H1 (cell line): ENCODE measurements at regions not wholly inside any gene's neighbourhood (a gene's known extent, or its start where the extent isn't known, plus 50 kb on each side); places are given as distances from the start of the nearest gene placed in this dataset.

ENCODE experiments used
- CTCF ChIA-PET: fragments of 300-600 bp; sonication (Branson Sonifier 250); formaldehyde crosslinking; loops from one replicate; lab custom pipeline; 2021; ENCODE audit not compliant: partially characterized antibody; lab: Charles Lee
- POLR2A ChIA-PET: fragments of 300-600 bp; sonication (Branson Sonifier 250); formaldehyde crosslinking; loops from one replicate; lab custom pipeline; 2021; ENCODE audit warnings: inconsistent platforms; ENCODE audit not compliant: partially characterized antibody; lab: Charles Lee
- DNase-seq, 2 experiments: peaks; one replicate each; pipeline versions ENCODE4 v3.0.0 to v3.0.0-alpha.2; 2010 to 2022; ENCODE audit warnings: low spot score in 2 of 2, low read depth in 1 of 2, mixed read lengths in 1 of 2
- FAIRE-seq: peaks from 2 replicates; lab custom pipeline; 2011; peaks lifted over from hg19 to GRCh38; lab: Jason Lieb, UNC
- H2AFZ ChIP-seq: 2 replicates; pipeline ENCODE4 v1.8.1; 2012; ENCODE audit warnings: low read length, inconsistent platforms
- H2AK5ac ChIP-seq: 2 replicates; pipeline ENCODE4 v1.6.1; 2013; ENCODE audit warnings: low read depth, low read length
- H2BK120ac ChIP-seq: replicated peaks from 2 replicates; pipeline ENCODE3; 2013; ENCODE audit warnings: low read depth, low read length, inconsistent platforms
- H2BK12ac ChIP-seq: 2 replicates; pipeline ENCODE4 v1.6.1; 2013; ENCODE audit warnings: low read depth, low read length
- H2BK15ac ChIP-seq: 2 replicates; pipeline ENCODE4 v1.6.1; 2013; ENCODE audit warnings: low read length
- H2BK20ac ChIP-seq: 2 replicates; pipeline ENCODE4 v1.6.1; 2013; ENCODE audit warnings: low read length
- H2BK5ac ChIP-seq: 2 replicates; pipeline ENCODE4 v1.6.1; 2013; ENCODE audit warnings: low read depth, low read length
- H3K14ac ChIP-seq: 2 replicates; pipeline ENCODE4 v1.6.1; 2013; ENCODE audit warnings: inconsistent platforms; ENCODE audit not compliant: insufficient read length
- H3K18ac ChIP-seq: 2 replicates; pipeline ENCODE4 v1.6.1; 2013; ENCODE audit warnings: low read length; ENCODE audit errors: extremely low read depth
- H3K23ac ChIP-seq: 2 replicates; pipeline ENCODE4 v1.6.1; 2013; ENCODE audit warnings: inconsistent platforms; ENCODE audit not compliant: insufficient read length
- H3K23me2 ChIP-seq: 2 replicates; pipeline ENCODE4 v1.6.1; 2013; ENCODE audit warnings: low read depth, low read length
- H3K27ac ChIP-seq: 2 replicates; pipeline ENCODE4 v1.6.1; 2011; ENCODE audit warnings: low read depth, low read length, inconsistent platforms
- H3K27me3 ChIP-seq, 4 experiments: replicated peaks in 1 of 4; 1 replicate in 1 of 4; 2 replicates in 3 of 4; pipeline versions ENCODE4 v1.6.1 to v1.8.1; 2011 to 2013; ENCODE audit warnings: low read length in 3 of 4, mild to moderate bottlenecking in 3 of 4, inconsistent platforms in 2 of 4, mixed read lengths in 2 of 4, moderate library complexity in 1 of 4; ENCODE audit not compliant: control insufficient read depth in 3 of 4, insufficient read depth in 3 of 4; ENCODE audit errors: extremely low read depth in 1 of 4
- H3K36me3 ChIP-seq, 4 experiments: 2 replicates each; pipeline versions ENCODE4 v1.6.1 to v1.8.1; 2011 to 2013; ENCODE audit warnings: mild to moderate bottlenecking in 4 of 4, low read length in 3 of 4, moderate library complexity in 2 of 4, control low read depth in 1 of 4, inconsistent platforms in 1 of 4; ENCODE audit not compliant: insufficient read depth in 4 of 4, control insufficient read depth in 2 of 4
- H3K4ac ChIP-seq: replicated peaks from 2 replicates; pipeline ENCODE3; 2013; ENCODE audit warnings: low read length, low read depth, mixed read lengths, inconsistent platforms; ENCODE audit not compliant: insufficient read length
- H3K4me1 ChIP-seq, 4 experiments: replicated peaks in 1 of 4; 1 replicate in 1 of 4; 2 replicates in 3 of 4; pipeline versions ENCODE4 v1.6.1 to v1.8.1; 2011 to 2013; ENCODE audit warnings: low read length in 3 of 4, inconsistent platforms in 2 of 4, mixed read lengths in 1 of 4; ENCODE audit not compliant: insufficient read depth in 4 of 4, control insufficient read depth in 3 of 4
- H3K4me2 ChIP-seq, 2 experiments: 2 replicates each; pipeline versions ENCODE4 v1.6.1 to v1.8.1; 2011 to 2013; ENCODE audit warnings: low read depth in 2 of 2, low read length in 2 of 2, control low read depth in 1 of 2, inconsistent platforms in 1 of 2, mild to moderate bottlenecking in 1 of 2; ENCODE audit not compliant: insufficient read depth in 1 of 2
- H3K4me3 ChIP-seq, 4 experiments: fragments of 200-600, 300-600 bp in 1 of 4; sonication (generic), shearing (Covaris generic), sonication (Bioruptor Twin) in 1 of 4; 2 replicates each; pipeline versions ENCODE4 v1.5.1 to v1.8.1; 2011 to 2016; ENCODE audit warnings: low read length in 4 of 4, low read depth in 3 of 4, control low read depth in 2 of 4, inconsistent platforms in 2 of 4, mild to moderate bottlenecking in 2 of 4, mixed read lengths in 1 of 4, moderate library complexity in 1 of 4; ENCODE audit not compliant: insufficient read depth in 2 of 4; ENCODE audit errors: extremely low read depth in 1 of 4
- H3K56ac ChIP-seq: replicated peaks from 2 replicates; pipeline ENCODE3; 2013; ENCODE audit warnings: low read depth, mild to moderate bottlenecking, mixed read lengths, low read length, inconsistent platforms; ENCODE audit not compliant: insufficient read length
- H3K79me1 ChIP-seq: 2 replicates; pipeline ENCODE4 v1.6.1; 2013; ENCODE audit warnings: low read depth, low read length, control low read depth
- H3K79me2 ChIP-seq, 2 experiments: 2 replicates each; pipeline versions ENCODE4 v1.6.1 to v1.8.1; 2012 to 2013; ENCODE audit warnings: low read length in 2 of 2, mild to moderate bottlenecking in 2 of 2, inconsistent platforms in 1 of 2; ENCODE audit not compliant: insufficient read depth in 2 of 2, control insufficient read depth in 1 of 2
- H3K9ac ChIP-seq, 4 experiments: replicated peaks in 1 of 4; 1 replicate in 1 of 4; 2 replicates in 3 of 4; pipeline versions ENCODE4 v1.6.1 to v1.8.1; 2011 to 2013; ENCODE audit warnings: low read depth in 3 of 4, low read length in 3 of 4, control low read depth in 2 of 4, mild to moderate bottlenecking in 2 of 4, moderate library complexity in 2 of 4, inconsistent platforms in 1 of 4; ENCODE audit errors: extremely low read depth in 1 of 4
- H3K9me3 ChIP-seq, 2 experiments: 2 replicates each; pipeline versions ENCODE4 v1.6.1 to v1.8.1; 2012 to 2013; ENCODE audit warnings: mild to moderate bottlenecking in 2 of 2, moderate library complexity in 2 of 2, control low read depth in 1 of 2, inconsistent platforms in 1 of 2, low read depth in 1 of 2, low read length in 1 of 2, mixed read lengths in 1 of 2; ENCODE audit not compliant: insufficient read depth in 2 of 2
- H4K20me1 ChIP-seq, 2 experiments: replicated peaks in 1 of 2; 2 replicates each; pipeline versions ENCODE3 to v1.8.1; 2011 to 2013; ENCODE audit warnings: inconsistent platforms in 2 of 2, low read length in 2 of 2, mild to moderate bottlenecking in 1 of 2; ENCODE audit not compliant: insufficient read depth in 2 of 2, control insufficient read depth in 1 of 2
- H4K5ac ChIP-seq: 2 replicates; pipeline ENCODE4 v1.6.1; 2013; ENCODE audit warnings: low read length, low read depth, mixed read lengths, inconsistent platforms; ENCODE audit not compliant: insufficient read length
- H4K8ac ChIP-seq: 2 replicates; pipeline ENCODE4 v1.8.0; 2013; ENCODE audit warnings: mild to moderate bottlenecking, moderate library complexity, low read length, inconsistent platforms; ENCODE audit not compliant: insufficient read depth; ENCODE audit errors: extremely low read depth
- H4K91ac ChIP-seq: replicated peaks from 2 replicates; pipeline ENCODE3; 2013; ENCODE audit warnings: low read length, mixed read lengths, inconsistent platforms; ENCODE audit not compliant: insufficient read length
- CTCF ChIP-seq, 3 experiments: IDR thresholded peaks; 1 replicate in 2 of 3; 2 replicates in 1 of 3; pipeline versions ENCODE4 v1.5.1 to v1.6.1; 2011; ENCODE audit warnings: low read length in 3 of 3, mild to moderate bottlenecking in 3 of 3, inconsistent platforms in 2 of 3, low read depth in 1 of 3, moderate library complexity in 1 of 3; ENCODE audit not compliant: insufficient read depth in 1 of 3; ENCODE audit errors: control extremely low read depth in 1 of 3
- GABPA ChIP-seq: IDR thresholded peaks from 2 replicates; pipeline ENCODE4 v1.6.1; 2011; ENCODE audit warnings: mild to moderate bottlenecking, low read length, moderate library complexity, borderline replicate concordance; ENCODE audit not compliant: insufficient read depth
- MAFK ChIP-seq: IDR thresholded peaks from 2 replicates; pipeline ENCODE4 v1.6.1; 2012; ENCODE audit warnings: low read depth, mild to moderate bottlenecking, improper control_type of control experiment, low read length
- RAD21 ChIP-seq, 2 experiments: IDR thresholded peaks in 1 of 2; conservative IDR thresholded peaks in 1 of 2; 2 replicates each; pipeline ENCODE4 v1.6.1; 2011; ENCODE audit warnings: low read depth in 2 of 2, low read length in 2 of 2, improper control_type of control experiment in 1 of 2, inconsistent platforms in 1 of 2, mild to moderate bottlenecking in 1 of 2, moderate library complexity in 1 of 2
- TEAD4 ChIP-seq: IDR thresholded peaks from 2 replicates; pipeline ENCODE4 v1.6.1; 2012; ENCODE audit warnings: low read depth, low read length, inconsistent platforms, mixed read lengths
- WGBS, 2 experiments: shearing (Covaris generic) in 1 of 2; methylation state at CpG; one replicate each; pipeline versions ENCODE4 v1.1.6 to v1.1.7; 2013 to 2015; ENCODE audit warnings: low lambda C conversion rate in 2 of 2, mixed read lengths in 2 of 2, inconsistent platforms in 1 of 2, low coverage in 1 of 2, missing lambda C conversion rate in 1 of 2; ENCODE audit not compliant: insufficient replicate concordance in 2 of 2, insufficient coverage in 1 of 2, insufficient read length in 1 of 2; ENCODE audit errors: extremely low coverage in 1 of 2, missing lambda C conversion rate in 1 of 2; 5-methylcytosine and 5-hydroxymethylcytosine counted together
- TF ChIP-seq, protein P1 (sequence below): IDR thresholded peaks from 2 replicates; pipeline ENCODE4 v1.6.1; 2012; ENCODE audit warnings: inconsistent platforms

GRCh38 chr19:13579388-13580060 lies 73.2 kb upstream of the CACNA1A start:
- Histone ChIP-seq H3K4me3 (no peak overlapping the region), H3K56ac (no peak overlapping the region), H4K20me1 (no peaks in the 10 kb centered on the region), H3K23me2 (no peaks in the 10 kb centered on the region), H4K8ac (no peak overlapping the region), H2BK5ac (no peak overlapping the region), H3K4me2 (no peak overlapping the region), H2AFZ (no peak overlapping the region), H2BK12ac (no peak overlapping the region), H3K4me1 (no peaks in the 10 kb centered on the region), H3K27ac (no peak overlapping the region), H3K4ac (no peak overlapping the region), H4K5ac (no peak overlapping the region), H3K14ac (no peak overlapping the region), H3K23ac (no peak overlapping the region), H3K27me3 (no peaks in the 10 kb centered on the region), H3K9me3 (peaks cover 3 to 12% of the 10 kb centered on the region in 2 experiments; a peak in 3 of 4 replicates), H3K9ac (no peak overlapping the region), H3K79me1 (no peaks in the 10 kb centered on the region), H2AK5ac (no peak overlapping the region), H3K36me3 (no peaks in the 10 kb centered on the region), H3K18ac (no peak overlapping the region), H2BK15ac (no peak overlapping the region), H2BK20ac (no peak overlapping the region), H2BK120ac (no peak overlapping the region), H4K91ac (no peak overlapping the region), H3K79me2 (no peaks in the 10 kb centered on the region)
- ChIA-PET POLR2A (no interaction called here), CTCF (interaction anchor here (0.6 to 3.6 kb wide), 28 partner anchors 9 to 1574 kb away, joined by 3 to 28 read pairs (median 4); no protein-coding TSS in a partner anchor)
- no peak for FAIRE-seq
- WGBS, 2 experiments: 77% methylated on average over 7 of the region's 7 CpGs; no CpG with 5 or more reads in 1 of the 2 experiments
- TF ChIP-seq CTCF (IDR thresholded peaks at IDR 0.05; ENCODE audit: control extremely low read depth in 1 of 3, insufficient read depth in 1 of 3, low read depth in 1 of 3, low read length in 3 of 3) (peak; percentile 16 to 36 (median 28); a peak in 3 of 4 replicates), MAFK (no peak), TEAD4 (no peak), RAD21 (IDR thresholded peaks at IDR 0.05 in 1 of 2, conservative IDR thresholded peaks at IDR 0.05 in 1 of 2; ENCODE audit: low read depth in 2 of 2, low read length in 2 of 2) (peak in 1 of 2 experiments; percentile 19; a peak in 1 of 4 replicates), GABPA (no peak)
- TF ChIP-seq, protein P1, sequence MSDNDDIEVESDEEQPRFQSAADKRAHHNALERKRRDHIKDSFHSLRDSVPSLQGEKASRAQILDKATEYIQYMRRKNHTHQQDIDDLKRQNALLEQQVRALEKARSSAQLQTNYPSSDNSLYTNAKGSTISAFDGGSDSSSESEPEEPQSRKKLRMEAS: no peak
- no peak for DNase-seq
